ENCODE measurements at regions not wholly inside any gene's neighbourhood (a gene's known extent, or its start where the extent isn't known, plus 50 kb on each side); places are given as distances from the start of the nearest gene placed in this dataset.
"Not testable (repeated sequence)": the region's sequence is repeated elsewhere in the genome, so short reads cannot be mapped to it uniquely, and the experiment has no call there.

GRCh38 chr10:30702860-30703259, 73.3 kb upstream of the LYZL2 start:
- Histone ChIP-seq H2AFZ (no peak overlapping the region), H3K36me3 (replicated peaks; ENCODE audit: insufficient read depth, low read depth) (no peaks in the 10 kb centered on the region), H3K27me3 (no peaks in the 10 kb centered on the region), H3K27ac (no peak overlapping the region), H3K9me2 (replicated peaks; ENCODE audit: insufficient read depth) (no peaks in the 10 kb centered on the region), H3K9me3 (ENCODE audit: low read depth) (no peaks in the 10 kb centered on the region), H3K4me3 (no peak overlapping the region), H3K4me1 (ENCODE audit: insufficient read depth) (no peaks in the 10 kb centered on the region), H3K79me2 (no peaks in the 10 kb centered on the region), H4K20me1 (ENCODE audit: insufficient read depth, poor library complexity, severe bottlenecking) (no peaks in the 10 kb centered on the region), H3K4me2 (no peak overlapping the region)
- TF ChIP-seq EZH2phosphoT487 (IDR thresholded peaks at IDR 0.05; ENCODE audit: low read depth, severe bottlenecking, unreplicated experiment) (no peak), EZH2 (IDR thresholded peaks at IDR 0.05; ENCODE audit: borderline replicate concordance) (no peak), CTCF (IDR thresholded peaks at IDR 0.05; ENCODE audit: poor library complexity) (no peak)
- 82% methylated on average over 5 of the region's 5 CpGs for WGBS (ENCODE audit: low lambda C conversion rate, missing lambda C conversion rate)
- DNase-seq (ENCODE audit: low spot score) = no peak

GRCh38 chr10:30701451-30702173, 72.1 kb upstream of the LYZL2 start:
- Histone ChIP-seq H3K4me1 (ENCODE audit: insufficient read depth) (no peaks in the 10 kb centered on the region), H3K27me3 (no peaks in the 10 kb centered on the region), H3K4me2 (no peak overlapping the region), H3K4me3 (no peak overlapping the region), H3K36me3 (replicated peaks; ENCODE audit: insufficient read depth, low read depth) (no peaks in the 10 kb centered on the region), H4K20me1 (ENCODE audit: insufficient read depth, poor library complexity, severe bottlenecking) (no peaks in the 10 kb centered on the region), H3K9me2 (replicated peaks; ENCODE audit: insufficient read depth) (no peaks in the 10 kb centered on the region), H3K79me2 (no peaks in the 10 kb centered on the region), H3K27ac (no peak overlapping the region), H3K9me3 (ENCODE audit: low read depth) (no peaks in the 10 kb centered on the region), H2AFZ (no peak overlapping the region)
- DNase-seq (ENCODE audit: low spot score) = no peak
- WGBS (ENCODE audit: low lambda C conversion rate, missing lambda C conversion rate) = 61% methylated on average over 13 of the region's 13 CpGs
- TF ChIP-seq EZH2phosphoT487 (IDR thresholded peaks at IDR 0.05; ENCODE audit: low read depth, severe bottlenecking, unreplicated experiment) (no peak), EZH2 (IDR thresholded peaks at IDR 0.05; ENCODE audit: borderline replicate concordance) (no peak), CTCF (IDR thresholded peaks at IDR 0.05; ENCODE audit: poor library complexity) (no peak)

GRCh38 chr10:30697806-30698205, 68.3 kb upstream of the LYZL2 start:
- Histone ChIP-seq H3K27me3 (no peaks in the 10 kb centered on the region), H3K27ac (no peak overlapping the region), H3K9me2 (replicated peaks; ENCODE audit: insufficient read depth) (no peaks in the 10 kb centered on the region), H3K36me3 (replicated peaks; ENCODE audit: insufficient read depth, low read depth) (no peaks in the 10 kb centered on the region), H3K4me1 (ENCODE audit: insufficient read depth) (no peaks in the 10 kb centered on the region), H3K79me2 (no peaks in the 10 kb centered on the region), H3K4me3 (no peak overlapping the region), H3K9me3 (ENCODE audit: low read depth) (no peaks in the 10 kb centered on the region), H2AFZ (no peak overlapping the region), H3K4me2 (no peak overlapping the region), H4K20me1 (ENCODE audit: insufficient read depth, poor library complexity, severe bottlenecking) (no peaks in the 10 kb centered on the region)
- WGBS (ENCODE audit: low lambda C conversion rate, missing lambda C conversion rate) = 87% methylated on average over 3 of the region's 3 CpGs
- no peak for TF ChIP-seq CTCF (IDR thresholded peaks at IDR 0.05; ENCODE audit: poor library complexity)
- TF ChIP-seq EZH2 (IDR thresholded peaks at IDR 0.05; ENCODE audit: borderline replicate concordance) = no peak
- no peak for TF ChIP-seq EZH2phosphoT487 (IDR thresholded peaks at IDR 0.05; ENCODE audit: low read depth, severe bottlenecking, unreplicated experiment)
- no peak for DNase-seq (ENCODE audit: low spot score)

- H3K9me3 ChIP-seq (ENCODE audit: low read depth); DNase-seq (ENCODE audit: low spot score); H3K9me2 ChIP-seq (replicated peaks; ENCODE audit: insufficient read depth); H3K27ac ChIP-seq; H4K20me1 ChIP-seq (ENCODE audit: insufficient read depth, poor library complexity, severe bottlenecking); H3K4me1 ChIP-seq (ENCODE audit: insufficient read depth); H2AFZ ChIP-seq; H3K4me3 ChIP-seq; H3K4me2 ChIP-seq; H3K36me3 ChIP-seq (replicated peaks; ENCODE audit: insufficient read depth, low read depth); H3K79me2 ChIP-seq; H3K27me3 ChIP-seq: not testable (repeated sequence)
- WGBS (ENCODE audit: low lambda C conversion rate, missing lambda C conversion rate) = 84% methylated on average over 17 of the region's 17 CpGs
Measured at GRCh38 chr10:30697221-30697620, 67.7 kb upstream of the LYZL2 start.

- H3K9me2 ChIP-seq (replicated peaks; ENCODE audit: insufficient read depth); H3K27me3 ChIP-seq; H2AFZ ChIP-seq; DNase-seq (ENCODE audit: low spot score); H4K20me1 ChIP-seq (ENCODE audit: insufficient read depth, poor library complexity, severe bottlenecking); H3K4me1 ChIP-seq (ENCODE audit: insufficient read depth); H3K79me2 ChIP-seq; H3K9me3 ChIP-seq (ENCODE audit: low read depth); H3K4me2 ChIP-seq; H3K4me3 ChIP-seq; H3K36me3 ChIP-seq (replicated peaks; ENCODE audit: insufficient read depth, low read depth); H3K27ac ChIP-seq: not testable (repeated sequence)
- 86% methylated on average over 10 of the region's 10 CpGs for WGBS (ENCODE audit: low lambda C conversion rate, missing lambda C conversion rate)
Measured at GRCh38 chr10:30696416-30697185, 67.0 kb upstream of the LYZL2 start.

Measured in hepatocyte (in vitro differentiated cells).